GM18870 (cell line): ENCODE measurements at regions not wholly inside any gene's neighbourhood (a gene's known extent, or its start where the extent isn't known, plus 50 kb on each side); places are given as distances from the start of the nearest gene placed in this dataset.
"Not testable (repeated sequence)": the region's sequence is repeated elsewhere in the genome, so short reads cannot be mapped to it uniquely, and the experiment has no call there.

Experiments used
- ATAC-seq: cut with Tn5 transposase; IDR thresholded peaks from one replicate; pipeline ENCODE4 v1.9.1; 2021; ENCODE audit warnings: moderate library complexity; ENCODE audit not compliant: unreplicated experiment

DNA sequence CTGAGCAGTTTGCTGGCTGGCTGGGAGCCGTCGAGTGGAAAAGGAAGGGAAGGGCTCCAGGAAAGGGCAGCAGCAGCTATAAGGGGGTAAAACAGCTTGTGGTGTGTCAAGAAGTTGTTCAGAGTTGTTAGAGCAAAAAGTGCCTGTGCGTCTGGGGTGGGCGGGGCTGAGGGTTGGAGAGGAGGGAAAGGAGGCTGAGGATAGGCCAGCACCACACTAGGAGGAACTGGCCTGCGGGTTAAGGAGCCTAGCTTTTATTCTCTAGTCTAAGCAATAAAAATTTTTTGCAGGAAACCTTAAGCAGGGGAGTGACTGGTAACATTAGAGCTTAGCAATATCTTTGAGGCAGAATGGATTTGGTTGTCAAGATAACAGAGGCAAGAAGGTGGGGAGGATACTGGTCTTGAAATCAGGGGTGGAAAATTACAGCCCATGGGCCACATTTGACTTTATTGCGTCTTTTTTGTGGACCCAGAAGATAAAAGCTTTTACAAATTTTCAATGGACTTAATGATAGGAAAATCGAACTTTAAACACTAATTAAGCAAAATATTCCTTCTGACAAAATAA is 134.5 kb upstream of the AADACL2 start:
- no peak for ATAC-seq

DNA sequence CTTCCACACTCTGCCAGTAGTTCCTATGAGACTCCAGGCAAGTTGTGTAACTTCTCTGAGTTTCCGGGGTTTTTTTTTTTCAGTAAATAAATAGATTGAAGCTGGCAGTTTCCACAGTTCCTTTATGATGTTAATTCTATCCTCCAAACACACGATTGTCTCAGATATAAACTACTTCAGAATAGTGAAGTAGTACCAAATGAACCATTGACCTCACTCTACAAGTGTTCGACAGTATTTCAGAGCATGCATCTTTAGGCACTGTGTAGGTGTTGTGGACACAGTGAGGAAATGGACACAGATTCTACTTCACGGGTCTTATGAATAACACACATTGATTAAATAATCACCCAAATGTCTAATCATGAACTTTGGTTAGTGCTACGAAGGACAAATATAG is 136.1 kb upstream of the IGSF10 start:
- ATAC-seq, result no peak

GRCh38 chr3:151593928-151594327 is 133.1 kb upstream of the IGSF10 start:
- ATAC-seq, result no peak

GRCh38 chr3:151592287-151592686 is 131.4 kb upstream of the IGSF10 start:
- no peak for ATAC-seq

- no peak for ATAC-seq
Measured at GRCh38 chr3:151591441-151591840, 130.6 kb upstream of the IGSF10 start.

- ATAC-seq, result no peak
Measured at GRCh38 chr3:151589311-151589710, 128.4 kb upstream of the IGSF10 start.

- not testable (repeated sequence) for ATAC-seq
Measured at GRCh38 chr3:151587659-151588058, 126.8 kb upstream of the IGSF10 start.

GRCh38 chr3:151584566-151584965 is 123.7 kb upstream of the IGSF10 start:
- ATAC-seq, result peak; percentile 83

GRCh38 chr3:151581035-151581434 is 120.2 kb upstream of the IGSF10 start:
- ATAC-seq, result no peak

GRCh38 chr3:151580591-151580990 is 119.7 kb upstream of the IGSF10 start:
- ATAC-seq, result no peak

- no peak for ATAC-seq
Measured at GRCh38 chr3:151579571-151580270, 118.9 kb upstream of the IGSF10 start.

- ATAC-seq, result no peak
Measured at GRCh38 chr3:151578495-151578894, 117.6 kb upstream of the IGSF10 start.

DNA sequence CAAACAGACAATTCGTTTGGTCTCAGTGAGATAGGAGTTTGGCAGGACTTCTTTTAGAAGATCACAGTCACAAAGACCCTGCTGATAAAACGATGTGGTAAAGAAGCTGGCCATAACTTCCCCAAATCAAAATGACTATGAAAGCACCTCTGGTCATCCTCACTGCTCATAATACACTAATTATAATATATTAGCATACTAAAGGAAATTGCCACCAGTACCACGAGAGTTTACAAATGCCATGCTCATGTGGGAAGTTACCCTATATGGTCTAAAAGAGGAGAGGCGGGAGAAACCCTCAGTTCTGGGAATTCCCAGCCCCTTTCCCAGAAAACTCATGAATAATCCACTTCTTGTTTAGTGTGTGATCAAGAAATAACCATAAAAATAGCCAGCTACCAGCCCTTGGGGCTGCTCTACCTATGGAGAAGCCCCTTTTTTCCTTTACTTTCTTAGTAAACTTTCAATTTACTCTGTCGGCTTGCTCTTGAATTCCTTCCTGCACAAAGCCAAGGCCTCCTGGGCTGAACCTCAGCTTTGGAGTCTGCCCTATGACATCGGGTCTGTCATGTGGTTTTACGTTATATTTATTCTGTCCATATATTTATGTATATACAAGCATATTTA is 115.8 kb upstream of the IGSF10 start:
- ATAC-seq, result no peak

DNA sequence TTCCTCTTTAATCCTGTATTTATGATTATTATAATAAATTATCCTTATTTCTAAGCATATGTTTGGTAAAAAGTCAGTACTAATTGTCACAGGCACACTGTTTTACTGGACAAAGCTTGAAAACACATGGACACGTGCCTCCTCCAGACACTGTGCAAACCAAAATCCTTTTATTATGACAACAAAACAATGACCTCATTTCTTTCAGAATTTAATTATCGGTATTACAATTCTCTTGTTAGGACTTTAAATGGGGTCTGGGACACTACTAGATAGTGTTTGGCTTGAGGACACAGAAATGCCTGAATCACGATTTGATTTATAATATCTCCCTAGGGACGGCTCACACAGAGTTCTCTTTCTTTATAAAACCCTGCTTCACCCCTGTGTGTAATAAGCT is 107.3 kb upstream of the IGSF10 start:
- ATAC-seq, result no peak

DNA sequence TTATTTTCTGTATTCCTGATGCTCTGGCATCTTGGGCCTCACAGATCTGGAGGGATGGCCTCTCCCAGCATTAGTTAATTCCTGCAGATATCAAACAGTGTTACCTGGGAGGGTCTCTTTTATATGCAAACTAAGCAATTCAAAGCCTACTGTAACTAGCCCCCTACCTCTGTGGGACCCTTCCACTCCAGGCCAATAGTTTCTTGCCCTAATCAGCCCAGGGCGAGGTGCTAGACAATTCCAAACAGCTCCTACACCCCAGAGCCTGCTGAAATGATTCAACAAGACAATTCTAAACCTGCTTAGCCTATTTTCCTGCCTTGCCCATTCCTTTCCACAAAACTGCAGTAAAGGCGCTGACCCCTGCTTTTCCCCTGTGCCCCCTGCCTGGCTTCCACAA is 106.6 kb upstream of the IGSF10 start:
- no peak for ATAC-seq

DNA sequence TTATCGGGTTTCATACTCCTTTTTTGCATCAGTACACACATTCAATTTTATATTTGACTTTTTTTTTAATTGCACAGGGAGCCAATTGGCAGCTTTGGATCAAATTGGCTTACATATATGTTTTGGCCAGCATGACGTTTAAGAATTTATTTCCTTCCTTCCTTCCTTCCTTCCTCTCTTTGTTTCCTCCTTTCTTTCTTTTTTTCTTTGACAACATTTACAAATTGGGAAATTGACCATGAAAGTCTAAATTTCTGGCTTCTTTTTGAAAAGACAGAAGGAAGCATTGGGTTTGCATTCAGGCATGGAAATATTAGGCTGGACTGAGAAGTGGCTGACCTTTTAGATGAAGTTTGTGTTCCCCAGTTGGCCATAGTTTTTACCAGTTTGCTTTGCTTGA is 103.4 kb upstream of the IGSF10 start:
- ATAC-seq, result no peak

GRCh38 chr3:151563305-151563704 is 102.4 kb upstream of the IGSF10 start:
- no peak for ATAC-seq

DNA sequence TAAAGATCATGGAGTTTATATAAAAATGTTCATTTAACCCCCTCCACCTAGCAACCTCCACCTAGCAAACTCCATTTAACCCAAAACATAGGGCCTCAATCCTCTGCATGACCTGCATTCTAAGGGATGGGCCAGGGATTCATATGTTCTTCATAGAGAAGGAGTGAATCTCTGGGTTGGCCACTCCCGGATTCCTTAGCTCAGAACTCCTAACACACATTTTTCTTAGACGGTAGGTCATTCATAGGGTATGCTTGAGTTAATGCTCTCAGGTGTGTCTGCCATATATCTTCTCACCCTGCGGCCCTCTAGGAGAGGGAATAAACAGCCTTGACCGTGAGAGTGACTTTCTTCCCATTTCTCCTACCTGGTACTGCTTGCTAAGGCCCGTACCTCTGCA is 102.0 kb upstream of the IGSF10 start:
- ATAC-seq, result no peak

GRCh38 chr3:151561878-151562277 is 101.0 kb upstream of the IGSF10 start:
- no peak for ATAC-seq

DNA sequence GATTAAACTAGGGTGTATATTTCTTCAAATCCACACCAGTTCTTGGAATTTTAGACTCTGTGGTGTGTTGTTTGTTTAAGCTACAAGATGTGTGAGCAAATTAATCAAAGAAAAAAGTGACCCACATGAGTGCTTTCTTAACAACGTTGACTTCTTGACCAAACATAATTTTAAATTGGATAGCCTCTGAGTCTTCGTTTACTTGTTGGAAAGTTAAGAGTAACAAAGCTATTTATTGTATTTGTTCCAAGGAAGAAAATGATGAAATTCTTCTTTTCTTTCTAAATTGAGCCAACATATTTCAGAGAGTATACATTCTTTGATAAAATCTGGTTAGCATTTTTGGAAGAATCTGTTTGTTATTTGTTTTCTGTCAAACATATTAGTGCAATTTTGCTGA is 99.9 kb upstream of the IGSF10 start:
- ATAC-seq, result no peak

DNA sequence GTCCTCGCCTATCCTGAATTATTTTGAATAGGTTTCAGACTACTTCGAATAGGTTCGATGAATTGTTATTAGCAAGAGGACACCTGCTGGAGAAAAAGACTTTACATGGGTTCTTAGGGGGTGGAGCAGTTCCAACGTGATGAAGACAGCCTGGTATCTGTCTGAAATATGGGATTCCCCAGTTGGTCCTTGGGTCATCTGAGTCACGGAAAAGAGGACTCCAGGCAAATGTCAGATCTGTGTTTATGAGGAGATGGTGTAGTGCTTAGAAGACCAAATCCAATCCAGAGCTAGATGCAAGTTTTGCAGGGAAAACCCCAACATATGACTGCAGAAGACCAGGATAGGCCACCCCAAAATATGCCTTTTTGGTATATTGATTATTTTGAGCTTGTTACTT is 98.9 kb upstream of the IGSF10 start:
- ATAC-seq, result no peak

- no peak for ATAC-seq
Measured at GRCh38 chr3:151558661-151559060, 97.8 kb upstream of the IGSF10 start.
